Esophagus squamous epithelium (tissue), 4 donors: ENCODE measurements at regions not wholly inside any gene's neighbourhood (a gene's known extent, or its start where the extent isn't known, plus 50 kb on each side); places are given as distances from the start of the nearest gene placed in this dataset.

Experiments
- CTCF ChIP-seq, 6 experiments: fragments of 450-650 bp in 4 of 6; fragments of 200-600 bp in 2 of 6; sonication (generic) in 2 of 6; IDR thresholded peaks; one replicate each; pipeline ENCODE4 v1.5.1; 2016 to 2019; ENCODE audit warnings: antibody characterized with exemption in 6 of 6, mild to moderate bottlenecking in 4 of 6, moderate library complexity in 4 of 6
- POLR2A ChIP-seq, 4 donors: fragments of 450-650 bp; IDR thresholded peaks; one replicate each; pipeline ENCODE4 v1.6.1; 2017; ENCODE audit warnings: antibody characterized with exemption in 4 of 4, mild to moderate bottlenecking in 4 of 4, moderate library complexity in 3 of 4

GRCh38 chr10:15985690-15986089 lies 125.4 kb upstream of the MINDY3 start:
- TF ChIP-seq CTCF (IDR thresholded peaks at IDR 0.05) (no peak), POLR2A (IDR thresholded peaks at IDR 0.05) (no peak)
